Aorta (tissue), 5 donors: ENCODE measurements at regions not wholly inside any gene's neighbourhood (a gene's known extent, or its start where the extent isn't known, plus 50 kb on each side); places are given as distances from the start of the nearest gene placed in this dataset.
"Not testable (repeated sequence)": the region's sequence is repeated elsewhere in the genome, so short reads cannot be mapped to it uniquely, and the experiment has no call there.

Experiments used
- ATAC-seq: fragments of 200-7000 bp; cut with Tn5 transposase; one replicate; pipeline ENCODE4 v1.9.1; 2022; ENCODE audit warnings: moderate library complexity; ENCODE audit not compliant: low FRiP score
- DNase-seq, 2 donors: peaks; one replicate each; pipeline ENCODE4 v3.0.0-alpha.2; 2020
- H3K27ac ChIP-seq, 2 donors: one replicate each; pipeline ENCODE4 v1.5.1; 2013; ENCODE audit warnings: low read length in 2 of 2, mild to moderate bottlenecking in 2 of 2, moderate library complexity in 2 of 2, control low read depth in 1 of 2, inconsistent platforms in 1 of 2, low read depth in 1 of 2
- H3K27me3 ChIP-seq, 2 donors: one replicate each; pipeline ENCODE4 v1.6.1; 2013; ENCODE audit warnings: control low read depth in 1 of 2, low read length in 1 of 2, mild to moderate bottlenecking in 1 of 2, moderate library complexity in 1 of 2; ENCODE audit not compliant: insufficient read depth in 2 of 2, control insufficient read depth in 1 of 2
- H3K36me3 ChIP-seq, 2 donors: one replicate each; pipeline ENCODE4 v1.6.1; 2013; ENCODE audit warnings: control low read depth in 1 of 2, low read length in 1 of 2, mild to moderate bottlenecking in 1 of 2; ENCODE audit not compliant: insufficient read depth in 2 of 2, control insufficient read depth in 1 of 2
- H3K4me1 ChIP-seq, 2 donors: one replicate each; pipeline ENCODE4 v1.6.1; 2013; ENCODE audit warnings: low read length in 2 of 2, control low read depth in 1 of 2, mild to moderate bottlenecking in 1 of 2, moderate library complexity in 1 of 2; ENCODE audit not compliant: insufficient read depth in 2 of 2, control insufficient read depth in 1 of 2
- H3K4me3 ChIP-seq, 2 donors: one replicate each; pipeline ENCODE4 v1.5.1; 2013; ENCODE audit warnings: low read length in 2 of 2, control low read depth in 1 of 2, mild to moderate bottlenecking in 1 of 2
- H3K9me3 ChIP-seq: one replicate; pipeline ENCODE4 v1.6.1; 2013; ENCODE audit warnings: mild to moderate bottlenecking, low read length; ENCODE audit not compliant: control insufficient read depth
- WGBS, 2 donors: extraction: QIAGEN DNeasy Blood & Tissue Kit; methylation state at CpG; one replicate each; pipeline ENCODE4 v1.1.7; 2013; 5-methylcytosine and 5-hydroxymethylcytosine counted together
- intact Hi-C, 2 donors: fragments of 100-400 bp; cut with DNase I; formaldehyde crosslinking; loops; one replicate each; pipeline versions ENCODE4 v1.14.2 to v1.15.0; 2022
- donor health status: healthy with polysubstance abuse.
- donor health status: Bipolar disorder and iron deficiency.
- donor health status: DM: no; HTN: no; CAD: no.
- donor health status: DM: no; HTN: no; CAD: no.
- donor health status: DM: yes; HTN: yes; CAD: no.

GRCh38 chr11:123354371-123354975, 75.6 kb upstream of the GRAMD1B start:
- DNase-seq (no peak), ATAC-seq (no peak)
- Histone ChIP-seq H3K4me3 (no peak overlapping the region), H3K27me3 (peaks cover 0 to 5% of the 10 kb centered on the region in 2 donors), H3K9me3 (no peaks in the 10 kb centered on the region), H3K36me3 (no peaks in the 10 kb centered on the region), H3K4me1 (no peaks in the 10 kb centered on the region), H3K27ac (no peak overlapping the region)
- intact Hi-C loops, result no loop called here
- 90 to 92% methylated on average over 2 of the region's 2 CpGs for WGBS, 2 donors

GRCh38 chr11:123351375-123351774, 78.7 kb upstream of the GRAMD1B start:
- Histone ChIP-seq H3K4me3 (no peak overlapping the region), H3K36me3 (no peaks in the 10 kb centered on the region), H3K4me1 (no peaks in the 10 kb centered on the region), H3K27ac (no peak overlapping the region), H3K27me3 (peaks cover 0 to 1% of the 10 kb centered on the region in 2 donors), H3K9me3 (no peaks in the 10 kb centered on the region)
- DNase-seq (no peak), ATAC-seq (no peak)
- intact Hi-C loops, result no loop called here
- 39 to 46% methylated on average over 6 of the region's 6 CpGs for WGBS, 2 donors

- no peak overlapping the region for H3K4me3 ChIP-seq
- ATAC-seq (no peak), DNase-seq (no peak)
- intact Hi-C loops, result no loop called here
- no peaks in the 10 kb centered on the region for H3K4me1 ChIP-seq
- peaks cover 0 to 1% of the 10 kb centered on the region in 2 donors for H3K27me3 ChIP-seq
- no peaks in the 10 kb centered on the region for H3K36me3 ChIP-seq
- H3K27ac ChIP-seq, result no peak overlapping the region
- no peaks in the 10 kb centered on the region for H3K9me3 ChIP-seq
- WGBS, 2 donors, result 81 to 86% methylated on average over 3 of the region's 3 CpGs
Observed at GRCh38 chr11:123349382-123349781, 80.7 kb upstream of the GRAMD1B start.

- DNase-seq (no peak), ATAC-seq (no peak)
- intact Hi-C loops, result no loop called here
- Histone ChIP-seq H3K4me1 (no peaks in the 10 kb centered on the region), H3K36me3 (no peaks in the 10 kb centered on the region), H3K27ac (no peak overlapping the region), H3K27me3 (no peaks in the 10 kb centered on the region), H3K4me3 (no peak overlapping the region), H3K9me3 (no peaks in the 10 kb centered on the region)
- 7 to 19% methylated on average over 2 of the region's 2 CpGs for WGBS, 2 donors
Observed at GRCh38 chr11:123344790-123345357, 85.2 kb upstream of the GRAMD1B start.

GRCh38 chr11:123344188-123344587, 85.9 kb upstream of the GRAMD1B start:
- ATAC-seq, DNase-seq, H3K36me3 ChIP-seq, H3K4me1 ChIP-seq, H3K4me3 ChIP-seq, intact Hi-C loops, H3K9me3 ChIP-seq, H3K27me3 ChIP-seq, H3K27ac ChIP-seq: not testable (repeated sequence)
- WGBS, 2 donors, result 69 to 72% methylated on average over 2 of the region's 2 CpGs

GRCh38 chr11:123338997-123339752, 90.9 kb upstream of the GRAMD1B start:
- Histone ChIP-seq H3K27me3 (no peaks in the 10 kb centered on the region), H3K27ac (no peak overlapping the region), H3K9me3 (no peaks in the 10 kb centered on the region), H3K4me1 (no peaks in the 10 kb centered on the region), H3K4me3 (no peak overlapping the region), H3K36me3 (no peaks in the 10 kb centered on the region)
- DNase-seq (no peak), ATAC-seq (no peak)
- intact Hi-C loops, result no loop called here
- 94 to 96% methylated on average over 9 of the region's 9 CpGs for WGBS, 2 donors

- Histone ChIP-seq H3K4me3 (no peak overlapping the region), H3K27me3 (no peaks in the 10 kb centered on the region)
- 84 to 91% methylated on average over 6 of the region's 6 CpGs for WGBS, 2 donors
Observed at GRCh38 chr11:123338266-123338800, 91.7 kb upstream of the GRAMD1B start.

GRCh38 chr11:123334925-123335324, 95.1 kb upstream of the GRAMD1B start:
- H3K36me3 ChIP-seq, result no peaks in the 10 kb centered on the region
- no peak for ATAC-seq
- intact Hi-C loops, result no loop called here
- no peaks in the 10 kb centered on the region for H3K4me1 ChIP-seq
- no peak for DNase-seq
- H3K27me3 ChIP-seq, result no peaks in the 10 kb centered on the region
- H3K9me3 ChIP-seq, result no peaks in the 10 kb centered on the region
- 78 to 82% methylated on average over 4 of the region's 4 CpGs for WGBS, 2 donors
- H3K4me3 ChIP-seq, result no peak overlapping the region
- no peak overlapping the region for H3K27ac ChIP-seq

More at GRCh38 chr11:123338266-123338800, 91.7 kb upstream of the GRAMD1B start:
- H3K36me3 ChIP-seq, result no peaks in the 10 kb centered on the region
- DNase-seq, result no peak
- H3K9me3 ChIP-seq, result no peaks in the 10 kb centered on the region
- intact Hi-C loops, result no loop called here
- H3K27ac ChIP-seq, result no peak overlapping the region
- no peak for ATAC-seq
- no peaks in the 10 kb centered on the region for H3K4me1 ChIP-seq
